Stimulated activated CD4-positive, alpha-beta T cell treated with anti-CD3 and anti-CD28 coated beads, Interleukin-4, amount 100 ng/mL, for 1 hour (primary cell): ENCODE measurements at regions not wholly inside any gene's neighbourhood (a gene's known extent, or its start where the extent isn't known, plus 50 kb on each side); places are given as distances from the start of the nearest gene placed in this dataset.
"Not testable (repeated sequence)": the region's sequence is repeated elsewhere in the genome, so short reads cannot be mapped to it uniquely, and the experiment has no call there.

ENCODE experiments used
- DNase-seq: peaks from one replicate; pipeline ENCODE4 v3.0.0-alpha.2; 2020

DNA sequence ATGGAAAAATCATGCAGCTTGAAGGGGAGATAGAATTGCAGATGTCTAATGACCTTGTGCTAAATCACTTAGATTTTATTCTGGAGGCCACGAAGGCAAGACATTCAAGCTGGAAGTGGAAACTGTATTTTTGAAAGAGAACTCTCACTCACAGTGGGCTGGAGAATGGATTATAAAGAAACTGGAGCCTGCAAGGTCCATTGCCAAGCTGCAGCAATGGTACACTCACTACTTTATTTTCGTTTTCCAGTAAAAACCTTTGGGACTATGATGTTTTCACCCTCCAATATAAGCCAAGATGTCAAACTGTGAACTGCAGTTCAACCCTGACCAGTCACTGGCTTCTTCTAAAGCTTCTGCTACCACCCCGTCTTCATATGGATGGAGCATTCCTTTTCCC, 62.0 kb downstream of the SKIDA1 start:
- DNase-seq, result no peak

- no peak for DNase-seq
These were observed 67.2 kb downstream of the SKIDA1 start for GRCh38 chr10:21458126-21458871.

DNA sequence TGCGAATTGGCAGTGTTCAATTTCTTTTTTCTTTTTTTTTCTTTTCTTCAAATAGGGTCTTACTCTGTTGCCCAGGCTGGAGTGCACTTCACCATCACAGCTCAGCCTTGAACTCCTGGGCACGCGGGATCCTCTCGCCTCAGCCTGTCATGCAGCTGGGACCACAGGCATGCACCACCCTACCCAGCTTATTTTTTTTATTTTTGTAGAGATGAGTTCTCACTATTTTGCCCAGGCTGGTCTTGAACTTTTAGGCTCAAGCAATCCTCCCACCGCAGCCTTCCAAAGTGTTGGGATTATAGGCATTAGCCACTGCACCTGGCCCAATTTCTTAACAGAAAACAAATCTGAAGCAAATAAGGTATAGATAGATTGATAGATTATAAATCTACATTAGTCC, 69.3 kb downstream of the SKIDA1 start:
- no peak for DNase-seq

DNA sequence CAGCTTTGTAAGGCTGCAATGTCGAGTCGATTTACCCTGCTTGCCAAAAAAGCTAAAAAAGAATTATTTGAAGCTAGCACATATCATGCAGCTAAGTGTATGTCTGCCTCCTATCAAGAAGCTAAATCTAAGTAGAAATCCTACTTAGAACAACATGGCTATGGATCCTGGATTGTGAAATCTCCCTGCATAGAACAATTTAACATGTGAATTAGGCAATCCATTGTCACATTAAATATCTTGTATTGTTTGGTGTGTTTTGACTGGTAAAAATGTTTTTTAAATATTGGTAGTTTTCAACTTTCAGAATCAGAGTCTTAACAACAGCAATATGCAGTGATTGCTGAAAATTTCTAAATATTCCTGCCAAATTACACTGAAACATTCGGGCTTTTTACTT, 73.3 kb downstream of the SKIDA1 start:
- no peak for DNase-seq

DNA sequence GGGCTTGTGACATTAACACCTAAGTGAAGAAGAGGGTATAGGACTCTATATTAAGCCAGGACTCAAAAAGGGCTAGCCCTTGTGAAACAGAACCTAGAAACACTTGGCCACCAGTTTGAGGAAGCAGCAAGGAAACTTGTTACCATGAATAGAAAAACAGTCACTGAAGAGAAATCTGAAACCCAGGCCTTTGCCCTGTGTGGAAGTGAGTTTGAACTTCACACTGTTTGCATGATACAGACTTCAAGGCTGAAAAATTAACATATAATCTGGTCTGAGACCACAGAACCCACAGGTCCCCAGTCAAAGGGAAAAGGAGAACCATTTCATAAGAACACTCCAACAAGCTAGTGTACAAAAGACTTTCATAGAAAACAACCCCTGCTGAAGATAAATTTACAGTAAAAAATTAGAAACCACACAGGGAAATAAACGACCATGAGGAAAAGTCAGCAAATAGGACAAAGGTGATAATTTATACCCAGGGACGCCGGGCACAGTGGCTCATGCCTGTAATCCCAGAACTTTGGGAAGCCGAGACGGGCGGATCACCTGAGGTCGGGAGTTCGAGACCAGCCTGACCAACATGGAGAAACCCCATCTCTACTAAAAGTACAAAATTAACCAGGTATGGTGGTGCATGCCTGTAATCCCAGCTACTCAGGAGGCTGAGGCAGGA, 76.1 kb downstream of the SKIDA1 start:
- no peak for DNase-seq

- no peak for DNase-seq
These were observed 80.3 kb downstream of the SKIDA1 start for GRCh38 chr10:21445163-21445562.

DNA sequence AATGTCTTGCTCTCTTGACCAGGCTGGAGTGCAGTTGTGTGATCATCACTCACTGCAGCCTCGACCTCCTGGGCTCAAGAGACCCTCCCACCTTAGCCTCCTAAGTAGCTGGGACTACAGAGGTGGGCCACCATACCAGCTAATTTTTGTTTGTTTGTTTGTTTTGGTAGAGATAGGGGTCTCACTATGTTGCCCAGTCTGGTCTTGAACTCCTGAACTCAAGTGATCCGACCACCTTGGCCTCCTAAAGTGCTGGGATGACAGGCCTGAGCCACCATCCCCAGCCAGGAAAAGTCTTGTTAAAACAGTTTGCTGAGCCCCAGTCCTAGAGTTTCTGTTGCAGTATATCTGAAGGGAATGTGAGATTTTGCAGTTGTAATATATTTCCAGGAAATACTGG, 83.9 kb downstream of the SKIDA1 start:
- DNase-seq, result no peak

DNA sequence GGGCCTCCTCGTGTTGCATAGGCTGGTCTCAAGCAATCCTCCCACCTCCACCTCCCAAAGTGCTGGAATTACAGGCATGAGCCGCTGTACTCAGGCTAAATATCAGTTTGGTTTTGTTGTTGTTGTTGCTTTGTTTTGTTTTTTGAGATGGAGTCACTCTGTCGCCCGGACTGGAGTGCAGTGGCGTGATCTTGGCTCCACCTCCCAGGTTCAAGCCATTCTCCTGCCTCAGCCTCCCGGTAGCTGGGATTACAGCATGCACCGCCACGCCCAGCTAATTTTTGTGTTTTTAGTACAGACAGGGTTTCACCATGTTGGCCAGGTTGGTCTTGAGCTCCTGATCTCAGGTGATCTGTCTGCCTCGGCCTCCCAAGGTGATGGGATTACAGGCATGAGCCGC, 86.6 kb downstream of the SKIDA1 start:
- DNase-seq, result not testable (repeated sequence)

GRCh38 chr10:21437770-21438382, 87.6 kb downstream of the SKIDA1 start:
- no peak for DNase-seq

DNA sequence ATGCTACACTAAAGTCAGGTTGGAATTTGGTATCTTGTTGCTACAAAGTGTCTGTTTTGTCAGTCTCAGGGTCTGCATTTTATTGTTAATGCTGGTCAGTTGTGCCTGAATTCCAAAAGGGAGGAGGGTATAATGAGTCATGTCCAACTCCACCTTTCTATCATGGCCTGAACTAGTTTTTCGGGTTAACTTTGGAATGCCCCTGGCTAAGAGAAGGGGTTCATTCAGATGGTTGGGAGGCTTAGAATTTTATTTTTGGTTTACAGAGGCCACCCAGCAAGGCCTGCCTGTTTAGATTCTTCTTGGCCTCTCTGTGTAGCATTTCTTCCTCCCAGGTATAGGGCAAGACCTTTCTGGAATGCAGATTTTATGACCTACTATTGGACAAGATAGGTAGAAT, 93.2 kb downstream of the SKIDA1 start:
- no peak for DNase-seq

DNA sequence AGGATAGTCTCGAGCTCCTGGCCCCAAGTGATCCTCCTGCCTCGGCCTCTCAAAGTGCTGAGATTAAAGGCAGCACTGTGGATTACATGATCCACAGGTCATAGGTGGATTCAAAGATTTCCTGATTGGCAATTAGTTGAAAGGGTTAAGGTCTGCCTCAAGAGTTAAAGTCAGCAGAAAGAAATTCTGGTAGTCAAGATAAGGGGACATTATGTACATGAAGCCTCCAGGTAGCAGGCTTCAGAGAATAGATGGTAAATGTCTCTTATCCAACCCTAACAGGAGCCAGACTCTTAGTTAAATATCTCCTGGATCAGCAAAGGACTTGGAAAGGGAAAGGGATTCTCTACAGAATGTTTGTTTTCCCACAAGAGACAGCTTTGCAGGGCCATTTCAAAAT, 93.7 kb downstream of the SKIDA1 start:
- no peak for DNase-seq

DNA sequence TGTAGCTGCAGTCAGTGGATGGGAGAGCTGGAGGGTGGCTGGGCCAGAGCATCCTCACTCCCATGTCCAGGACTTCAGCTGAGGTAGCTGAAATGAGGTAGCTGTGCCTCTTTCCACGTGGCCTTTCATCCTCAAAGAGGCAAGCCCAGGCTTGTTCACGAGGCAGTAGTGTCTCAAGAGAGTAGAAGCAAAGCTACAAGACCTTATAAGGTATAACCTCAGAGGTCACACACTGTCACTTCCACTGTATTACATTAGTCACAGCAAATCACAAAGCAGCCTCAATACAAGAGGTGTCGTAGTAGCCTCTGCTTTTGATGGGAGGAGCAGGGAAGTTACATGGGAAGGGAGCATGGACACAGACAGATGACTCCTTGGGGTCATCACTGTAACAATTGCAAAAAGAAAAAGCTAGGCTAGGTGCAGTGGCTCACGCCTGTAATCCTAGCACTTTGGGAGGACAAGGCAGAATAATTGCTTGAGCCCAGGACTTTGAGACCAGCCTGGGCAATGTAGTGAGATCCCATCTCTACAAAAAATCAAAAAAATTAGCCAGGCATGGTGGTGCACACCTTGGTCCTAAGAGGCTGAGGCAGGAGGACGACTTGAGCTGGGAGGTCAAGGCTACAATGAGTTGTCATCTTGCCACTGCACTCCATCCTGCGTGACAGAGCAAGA, 97.5 kb downstream of the SKIDA1 start:
- no peak for DNase-seq

- no peak for DNase-seq
These were observed 101.0 kb downstream of the SKIDA1 start for GRCh38 chr10:21424459-21424861.

- DNase-seq, result no peak
These were observed 101.6 kb downstream of the SKIDA1 start for GRCh38 chr10:21423850-21424249.

DNA sequence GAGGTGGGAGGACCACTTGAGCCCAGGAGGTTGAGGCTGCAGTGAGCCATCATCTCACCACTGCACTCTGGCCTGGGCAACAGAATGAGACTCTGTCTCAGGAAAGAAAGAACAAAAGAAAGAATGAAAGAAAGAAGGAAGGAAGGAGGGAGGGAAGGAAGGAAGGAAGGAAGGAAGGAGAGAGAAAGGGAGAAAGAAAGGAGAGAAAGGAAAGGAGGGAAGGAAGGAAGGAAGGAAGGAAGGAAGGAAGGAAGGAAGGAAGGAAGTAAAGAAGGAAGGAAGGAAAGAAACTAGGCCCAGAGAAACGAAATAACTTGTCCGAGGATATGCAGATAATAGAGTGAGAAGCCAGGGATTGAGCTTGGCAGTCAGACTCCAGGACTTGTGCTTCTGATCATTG, 102.1 kb downstream of the SKIDA1 start:
- DNase-seq, result no peak

- DNase-seq, result no peak
These were observed 103.7 kb downstream of the SKIDA1 start for GRCh38 chr10:21421794-21422193.

DNA sequence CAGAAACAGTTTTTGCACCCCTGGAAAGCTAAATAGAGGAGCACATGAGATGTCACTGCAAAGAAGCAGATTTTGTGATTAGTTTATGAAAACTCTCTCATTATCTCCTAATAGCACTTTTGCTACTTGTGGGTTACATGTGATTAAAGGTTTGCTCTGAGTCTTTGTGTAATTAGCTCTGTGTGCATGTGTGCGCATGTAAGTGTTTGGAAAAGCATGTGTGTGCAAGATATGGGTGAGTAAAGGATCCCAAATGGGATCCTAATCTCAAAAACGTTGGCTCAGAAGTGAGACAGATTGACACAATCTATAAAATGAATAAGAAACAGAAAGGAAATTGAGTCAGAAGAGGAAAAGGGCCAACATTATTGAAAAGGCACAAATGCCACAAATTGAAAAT, 104.5 kb downstream of the SKIDA1 start:
- no peak for DNase-seq

- not testable (repeated sequence) for DNase-seq
These were observed 106.4 kb downstream of the SKIDA1 start for GRCh38 chr10:21418981-21419576.

- no peak for DNase-seq
These were observed 108.2 kb downstream of the SKIDA1 start for GRCh38 chr10:21417172-21417712.

DNA sequence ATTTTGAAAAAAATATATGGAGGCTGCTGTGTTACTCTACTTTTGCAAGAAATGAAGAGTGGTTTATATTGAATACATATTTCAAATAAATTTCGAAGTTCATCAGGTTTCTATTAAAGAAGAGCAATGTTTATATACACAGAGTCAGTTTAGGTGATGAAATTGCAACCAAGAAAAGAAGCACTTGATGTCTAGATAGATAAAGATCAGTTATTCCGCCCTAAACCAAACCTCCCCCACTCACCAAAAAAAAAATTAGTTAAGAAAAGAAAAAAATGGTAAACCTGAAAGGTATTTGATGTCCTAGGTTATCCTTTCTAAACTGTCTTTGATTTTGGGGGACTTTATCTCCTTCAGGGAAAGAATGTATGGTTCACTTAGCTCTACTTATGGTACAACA, 111.8 kb downstream of the SKIDA1 start:
- DNase-seq, result no peak

GRCh38 chr10:21413268-21413667, 112.2 kb downstream of the SKIDA1 start:
- DNase-seq, result no peak

DNA sequence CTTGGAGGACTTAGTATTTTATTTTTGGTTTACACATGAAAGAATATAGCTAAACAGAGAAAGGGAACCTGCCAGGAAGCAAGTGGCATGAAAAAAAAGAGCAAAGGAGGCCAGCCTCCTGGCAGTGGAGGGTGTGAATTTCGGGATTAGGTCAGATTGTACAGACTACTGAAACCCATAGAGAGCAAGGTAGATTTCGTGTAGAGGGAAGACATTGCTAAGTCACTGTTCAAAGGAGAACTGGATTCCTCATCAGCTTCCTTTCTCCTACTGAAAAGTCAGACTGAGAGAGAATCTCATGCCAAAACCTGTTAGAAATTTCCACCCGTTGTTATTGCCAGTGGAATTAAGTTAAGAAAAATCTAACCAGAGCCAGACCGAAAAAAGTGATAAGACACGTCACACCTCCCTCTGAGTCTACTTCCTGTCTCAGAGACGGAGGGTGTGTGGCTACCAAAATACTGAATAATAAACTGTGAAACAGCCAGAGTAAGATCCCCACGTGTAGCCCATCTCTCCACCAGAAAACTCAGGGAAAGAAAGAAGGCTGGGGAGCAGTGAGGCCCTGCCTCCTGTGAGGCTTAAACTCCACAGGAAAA, 118.8 kb downstream of the SKIDA1 start:
- no peak for DNase-seq

DNA sequence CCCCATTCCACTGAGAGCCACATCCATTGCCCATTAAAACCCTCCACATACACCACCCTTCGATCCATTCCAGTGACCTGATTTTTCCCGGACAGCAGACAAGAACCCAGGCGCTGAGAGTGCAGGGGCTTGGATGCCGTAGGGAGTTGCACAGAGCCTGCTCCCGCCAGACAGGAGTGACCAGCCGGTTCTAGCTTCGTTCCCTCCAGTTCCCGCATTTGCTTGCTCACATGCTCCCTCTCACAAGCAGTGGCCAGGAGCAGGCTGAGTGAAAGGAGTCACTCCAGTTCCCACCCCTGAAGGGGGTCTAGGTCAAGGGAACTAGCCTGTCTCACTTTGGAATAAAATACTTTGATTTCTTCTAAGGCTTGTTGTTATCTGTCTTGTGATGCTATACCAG, 119.5 kb downstream of the SKIDA1 start:
- DNase-seq, result no peak
